Gastroesophageal sphincter (tissue), 3 donors: ENCODE measurements at regions not wholly inside any gene's neighbourhood (a gene's known extent, or its start where the extent isn't known, plus 50 kb on each side); places are given as distances from the start of the nearest gene placed in this dataset.

ENCODE experiments used
- CTCF ChIP-seq, 4 experiments: fragments of 200-600 bp in 2 of 4; fragments of 450-650 bp in 2 of 4; sonication (generic) in 1 of 4; IDR thresholded peaks; one replicate each; pipeline ENCODE4 v1.5.1; 2017 to 2019; ENCODE audit warnings: antibody characterized with exemption in 4 of 4, mild to moderate bottlenecking in 2 of 4, moderate library complexity in 2 of 4
- POLR2AphosphoS5 ChIP-seq: sonication (generic); formaldehyde crosslinking; IDR thresholded peaks from one replicate; pipeline ENCODE4 v1.6.1; 2017; ENCODE audit warnings: antibody characterized with exemption

GRCh38 chr11:105324156-105324555 is 184.6 kb upstream of the CARD18 start:
- TF ChIP-seq POLR2AphosphoS5: no peak
- no peak for TF ChIP-seq CTCF (IDR thresholded peaks at IDR 0.05)
